GM12874 (cell line): ENCODE measurements at regions not wholly inside any gene's neighbourhood (a gene's known extent, or its start where the extent isn't known, plus 50 kb on each side); places are given as distances from the start of the nearest gene placed in this dataset.

Source experiments
- CTCF ChIP-seq: IDR thresholded peaks from 2 replicates; pipeline ENCODE4 v1.5.1; 2011; ENCODE audit warnings: low read depth, mild to moderate bottlenecking, control low read depth, low read length, moderate library complexity; ENCODE audit not compliant: insufficient read depth

- TF ChIP-seq CTCF = no peak
Measured at GRCh38 chr15:45869034-45869668, 234.3 kb downstream of the SQOR start.

DNA sequence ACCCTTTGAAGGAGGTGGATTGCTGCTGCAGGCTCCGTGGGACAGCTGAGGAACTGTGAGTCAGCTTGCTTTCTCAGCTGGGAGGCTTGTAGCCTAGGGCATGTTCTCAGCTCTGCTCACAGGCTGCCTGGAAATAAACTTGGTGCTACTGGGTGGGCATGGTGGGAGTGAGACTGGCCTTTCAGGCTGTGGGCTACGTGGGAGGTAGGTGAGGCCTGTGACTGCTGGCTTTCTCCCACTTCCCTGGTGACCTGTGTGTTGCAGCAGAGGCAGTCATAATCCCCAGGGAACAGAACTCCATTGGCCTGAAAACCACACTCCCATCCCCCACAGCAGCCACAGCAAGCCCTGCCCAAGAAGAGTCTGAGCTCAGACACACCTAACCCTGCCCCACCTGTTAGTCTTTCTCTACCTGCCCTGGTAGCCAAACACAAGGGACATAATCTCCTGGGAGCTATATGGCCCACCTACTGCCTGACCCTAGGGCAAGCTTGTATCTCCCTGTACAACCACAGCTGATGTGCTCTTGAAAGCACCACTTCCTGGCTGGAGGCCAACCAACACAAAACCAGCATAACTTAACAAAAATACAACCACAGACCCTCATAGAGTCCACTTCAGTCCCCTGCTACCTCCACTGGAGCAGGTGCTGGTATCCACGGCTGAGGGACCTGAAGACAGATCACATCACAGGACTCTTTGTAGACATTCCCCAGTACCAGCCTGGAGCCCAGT lies 236.5 kb downstream of the SQOR start:
- TF ChIP-seq CTCF = no peak

DNA sequence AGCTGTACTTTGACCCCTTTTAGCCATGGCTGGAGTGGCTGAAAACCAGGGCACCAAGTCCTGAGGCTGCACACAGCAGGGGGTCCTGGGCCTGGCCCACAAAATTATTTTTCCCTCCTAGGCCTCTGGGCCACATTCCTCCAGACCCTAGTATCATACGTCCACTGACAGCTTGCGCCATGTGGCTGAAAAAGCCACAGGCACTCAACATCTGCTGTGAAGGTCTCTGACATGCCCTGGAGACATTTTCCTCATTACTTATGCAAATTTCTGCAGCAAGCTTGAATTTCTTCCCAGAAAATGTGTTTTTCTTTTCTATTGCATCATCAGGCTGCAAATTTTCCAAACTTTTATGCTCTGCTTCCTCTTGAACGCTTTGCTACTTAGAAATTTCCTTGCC lies 239.0 kb downstream of the SQOR start:
- no peak for TF ChIP-seq CTCF

DNA sequence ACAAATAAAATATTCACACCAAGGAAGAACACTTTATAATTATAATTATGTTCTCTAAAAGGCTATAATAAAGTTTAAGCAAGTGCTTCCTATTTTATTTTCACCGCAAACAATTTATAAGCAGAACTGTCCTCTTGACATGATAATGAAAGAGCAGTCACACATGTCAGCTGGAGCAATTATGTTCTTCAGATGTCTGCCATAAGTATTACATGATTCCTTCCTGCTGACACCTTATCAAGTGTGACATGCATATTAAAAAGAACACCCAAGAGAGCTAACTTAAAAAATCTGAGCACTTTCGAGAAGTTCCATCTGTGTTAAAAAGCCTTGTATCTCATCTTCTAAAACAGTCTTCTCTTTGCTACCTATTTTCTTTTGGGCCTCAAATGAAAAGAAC lies 249.5 kb downstream of the SQOR start:
- no peak for TF ChIP-seq CTCF

- no peak for TF ChIP-seq CTCF
Measured at GRCh38 chr15:45884755-45885445, 250.1 kb downstream of the SQOR start.

DNA sequence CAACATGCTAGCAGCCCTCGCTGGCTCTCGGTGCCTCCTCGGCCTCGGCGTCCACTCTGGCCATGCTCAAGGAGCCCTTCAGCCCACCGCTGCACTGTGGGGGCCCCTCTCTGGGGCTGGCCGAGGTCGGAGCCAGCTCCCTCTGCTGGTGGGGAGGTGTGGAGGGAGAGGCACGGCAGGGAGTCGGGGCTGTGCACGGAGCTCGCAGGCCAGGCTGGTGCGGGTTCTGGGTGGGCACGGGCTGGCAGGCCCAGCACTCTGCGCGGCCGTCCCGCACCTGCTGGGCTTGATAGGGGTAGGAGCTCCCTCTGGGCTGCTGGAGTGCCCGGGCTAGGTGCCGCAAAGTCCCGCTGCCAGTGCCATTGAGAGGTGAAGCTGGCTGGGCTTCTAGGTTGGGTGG lies 251.0 kb downstream of the SQOR start:
- no peak for TF ChIP-seq CTCF

DNA sequence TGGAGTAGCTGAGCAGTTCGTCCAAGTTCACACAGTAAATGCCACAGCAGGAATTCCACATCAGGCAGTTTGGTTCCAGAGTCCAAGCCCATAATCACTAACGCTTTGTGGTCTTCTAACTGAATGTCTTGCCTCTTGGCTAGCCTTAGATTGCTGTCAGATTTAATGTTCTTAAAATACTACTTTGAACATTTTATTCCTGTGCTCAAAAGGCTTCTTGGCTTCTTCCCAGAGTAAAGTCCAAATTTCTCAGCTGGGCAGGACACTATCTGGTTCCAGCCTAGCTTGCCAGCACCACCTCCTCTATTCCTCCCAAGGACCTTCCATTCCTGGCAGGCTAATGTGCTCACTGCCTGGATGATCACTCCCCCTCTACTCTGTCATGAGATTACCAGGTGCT lies 256.9 kb downstream of the SQOR start:
- TF ChIP-seq CTCF = no peak
